ENCODE measurements at regions not wholly inside any gene's neighbourhood (a gene's known extent, or its start where the extent isn't known, plus 50 kb on each side); places are given as distances from the start of the nearest gene placed in this dataset.

GRCh38 chr13:111482806-111483620, 162.6 kb downstream of the TEX29 start:
- TF ChIP-seq, protein P1, sequence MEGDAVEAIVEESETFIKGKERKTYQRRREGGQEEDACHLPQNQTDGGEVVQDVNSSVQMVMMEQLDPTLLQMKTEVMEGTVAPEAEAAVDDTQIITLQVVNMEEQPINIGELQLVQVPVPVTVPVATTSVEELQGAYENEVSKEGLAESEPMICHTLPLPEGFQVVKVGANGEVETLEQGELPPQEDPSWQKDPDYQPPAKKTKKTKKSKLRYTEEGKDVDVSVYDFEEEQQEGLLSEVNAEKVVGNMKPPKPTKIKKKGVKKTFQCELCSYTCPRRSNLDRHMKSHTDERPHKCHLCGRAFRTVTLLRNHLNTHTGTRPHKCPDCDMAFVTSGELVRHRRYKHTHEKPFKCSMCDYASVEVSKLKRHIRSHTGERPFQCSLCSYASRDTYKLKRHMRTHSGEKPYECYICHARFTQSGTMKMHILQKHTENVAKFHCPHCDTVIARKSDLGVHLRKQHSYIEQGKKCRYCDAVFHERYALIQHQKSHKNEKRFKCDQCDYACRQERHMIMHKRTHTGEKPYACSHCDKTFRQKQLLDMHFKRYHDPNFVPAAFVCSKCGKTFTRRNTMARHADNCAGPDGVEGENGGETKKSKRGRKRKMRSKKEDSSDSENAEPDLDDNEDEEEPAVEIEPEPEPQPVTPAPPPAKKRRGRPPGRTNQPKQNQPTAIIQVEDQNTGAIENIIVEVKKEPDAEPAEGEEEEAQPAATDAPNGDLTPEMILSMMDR (IDR thresholded peaks at IDR 0.05), result no peak
- TF ChIP-seq, protein P2, sequence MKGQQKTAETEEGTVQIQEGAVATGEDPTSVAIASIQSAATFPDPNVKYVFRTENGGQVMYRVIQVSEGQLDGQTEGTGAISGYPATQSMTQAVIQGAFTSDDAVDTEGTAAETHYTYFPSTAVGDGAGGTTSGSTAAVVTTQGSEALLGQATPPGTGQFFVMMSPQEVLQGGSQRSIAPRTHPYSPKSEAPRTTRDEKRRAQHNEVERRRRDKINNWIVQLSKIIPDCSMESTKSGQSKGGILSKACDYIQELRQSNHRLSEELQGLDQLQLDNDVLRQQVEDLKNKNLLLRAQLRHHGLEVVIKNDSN (IDR thresholded peaks at IDR 0.05; ENCODE audit: borderline replicate concordance, low read depth), result no peak
- no peak for TF ChIP-seq EP300 (IDR thresholded peaks at IDR 0.05; ENCODE audit: borderline replicate concordance in 1 of 2, low read depth in 1 of 2, low read length in 1 of 2)
- TF ChIP-seq, protein P3, sequence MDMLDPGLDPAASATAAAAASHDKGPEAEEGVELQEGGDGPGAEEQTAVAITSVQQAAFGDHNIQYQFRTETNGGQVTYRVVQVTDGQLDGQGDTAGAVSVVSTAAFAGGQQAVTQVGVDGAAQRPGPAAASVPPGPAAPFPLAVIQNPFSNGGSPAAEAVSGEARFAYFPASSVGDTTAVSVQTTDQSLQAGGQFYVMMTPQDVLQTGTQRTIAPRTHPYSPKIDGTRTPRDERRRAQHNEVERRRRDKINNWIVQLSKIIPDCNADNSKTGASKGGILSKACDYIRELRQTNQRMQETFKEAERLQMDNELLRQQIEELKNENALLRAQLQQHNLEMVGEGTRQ (IDR thresholded peaks at IDR 0.05; ENCODE audit: borderline replicate concordance, low read depth, low read length), result no peak
- no peak for TF ChIP-seq TEAD4 (IDR thresholded peaks at IDR 0.05; ENCODE audit: borderline replicate concordance, insufficient read depth)
- no peak for TF ChIP-seq FOSL2 (IDR thresholded peaks at IDR 0.05; ENCODE audit: borderline replicate concordance, low read depth)
- TF ChIP-seq SMC3 (IDR thresholded peaks at IDR 0.05; ENCODE audit: low read depth, low read length), result no peak
- TF ChIP-seq, protein P4, sequence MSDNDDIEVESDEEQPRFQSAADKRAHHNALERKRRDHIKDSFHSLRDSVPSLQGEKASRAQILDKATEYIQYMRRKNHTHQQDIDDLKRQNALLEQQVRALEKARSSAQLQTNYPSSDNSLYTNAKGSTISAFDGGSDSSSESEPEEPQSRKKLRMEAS (IDR thresholded peaks at IDR 0.05; ENCODE audit: low read depth), result no peak

All from SK-N-SH (cell line).